Amniotic stem cell (primary cell): ENCODE measurements at regions not wholly inside any gene's neighbourhood (a gene's known extent, or its start where the extent isn't known, plus 50 kb on each side); places are given as distances from the start of the nearest gene placed in this dataset.

ENCODE experiments used
- DNase-seq: peaks from one replicate; lab custom pipeline; 2025; lab: John Stamatoyannopoulos, UW

DNA sequence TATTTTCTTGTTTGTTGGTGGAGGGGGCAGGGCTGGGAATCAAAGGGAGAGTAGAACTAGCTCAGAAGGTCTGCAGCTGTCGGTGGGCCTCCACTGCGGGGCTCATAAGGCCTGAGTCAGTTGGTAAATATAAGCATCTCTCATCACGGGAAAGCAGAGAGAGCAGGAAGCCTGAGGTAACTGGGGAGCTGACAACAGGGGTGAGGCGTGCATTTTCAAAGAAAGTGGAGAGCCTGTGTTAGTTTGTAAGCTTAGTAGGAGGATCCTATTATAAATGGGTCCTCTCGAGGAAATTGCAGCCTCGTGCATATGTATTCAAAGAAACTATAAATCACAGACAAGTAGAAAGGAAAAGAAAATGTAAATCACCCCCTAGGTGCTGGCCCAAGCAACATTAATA, 221.0 kb upstream of the CDH13 start:
- no peak for DNase-seq

DNA sequence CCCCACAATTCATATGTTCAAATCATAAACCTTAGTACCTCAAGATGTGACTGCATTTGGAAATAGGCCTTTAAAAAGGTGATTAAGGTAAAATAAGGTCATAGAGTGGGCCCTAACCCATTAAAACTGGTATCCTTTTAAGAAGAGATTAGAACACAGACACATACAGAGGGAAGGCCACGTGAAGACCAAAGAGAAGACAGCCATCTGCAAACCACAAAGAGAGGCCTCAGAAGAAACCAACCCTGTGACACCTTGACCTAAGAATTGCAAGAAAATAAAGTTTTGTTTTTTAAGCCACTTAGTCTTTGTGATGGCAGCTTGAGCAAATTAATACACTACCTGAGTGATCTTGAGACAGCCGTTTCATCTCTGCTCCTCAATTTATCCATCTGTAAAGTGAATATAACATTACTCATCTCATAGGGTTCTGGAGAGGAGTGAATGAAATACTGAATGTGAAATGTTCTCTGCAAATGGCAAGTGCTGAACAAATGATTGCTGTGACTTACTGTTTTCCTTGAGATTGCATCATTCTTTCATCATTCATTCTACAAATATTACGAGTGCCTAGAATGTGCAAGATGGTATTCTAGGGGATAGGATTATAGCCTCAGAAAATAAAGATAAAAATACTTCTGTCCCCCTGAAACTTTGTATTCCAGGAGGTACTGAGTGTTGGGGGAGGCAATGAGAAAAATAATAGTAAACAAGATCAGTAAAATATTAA, 222.0 kb upstream of the CDH13 start:
- DNase-seq = no peak

- DNase-seq = no peak
Observed at GRCh38 chr16:82402665-82403218, 224.0 kb upstream of the CDH13 start.

DNA sequence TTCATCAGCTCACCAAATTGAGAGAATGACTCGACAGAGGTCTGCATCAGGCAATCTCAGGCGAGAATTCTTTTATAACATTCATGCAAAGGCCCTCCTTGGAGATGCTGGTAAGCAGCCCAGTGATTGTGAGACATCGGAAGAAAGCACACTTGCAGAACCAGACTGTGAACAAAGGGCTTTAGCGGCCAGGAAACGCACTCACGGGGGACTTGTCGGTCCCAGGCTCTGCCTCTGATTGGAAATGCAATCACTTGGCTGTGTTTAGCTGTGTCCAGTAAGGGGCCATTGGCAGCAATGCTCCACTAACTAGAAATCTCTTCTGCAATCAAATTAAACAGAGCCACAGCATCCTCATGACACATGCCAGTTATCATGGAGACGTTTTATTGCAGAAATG, 226.7 kb upstream of the CDH13 start:
- DNase-seq = no peak

GRCh38 chr16:82396509-82396908, 226.5 kb upstream of the MPHOSPH6 start:
- DNase-seq = no peak

DNA sequence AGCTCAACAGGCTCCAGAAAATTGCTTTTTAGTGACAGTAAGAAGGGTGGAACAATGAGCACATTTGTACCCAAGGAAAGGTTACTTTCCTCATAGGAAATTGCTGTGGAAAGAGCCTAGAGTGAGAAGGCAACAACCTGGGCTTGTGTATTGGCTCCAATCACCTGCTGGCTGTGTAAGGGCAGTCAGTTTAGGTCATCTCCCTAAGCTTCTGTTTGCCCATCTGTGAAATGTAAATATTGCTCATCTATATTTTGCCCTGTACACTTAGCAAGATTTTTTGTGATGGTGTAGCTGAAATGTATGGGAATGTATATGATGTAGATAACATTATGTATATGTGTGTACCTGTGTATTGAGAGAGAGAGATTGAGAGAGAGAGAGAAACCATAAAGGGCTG, 225.2 kb upstream of the MPHOSPH6 start:
- DNase-seq = no peak

GRCh38 chr16:82391690-82392089, 221.7 kb upstream of the MPHOSPH6 start:
- no peak for DNase-seq

- DNase-seq = no peak
Observed at GRCh38 chr16:82389956-82390650, 220.1 kb upstream of the MPHOSPH6 start.

DNA sequence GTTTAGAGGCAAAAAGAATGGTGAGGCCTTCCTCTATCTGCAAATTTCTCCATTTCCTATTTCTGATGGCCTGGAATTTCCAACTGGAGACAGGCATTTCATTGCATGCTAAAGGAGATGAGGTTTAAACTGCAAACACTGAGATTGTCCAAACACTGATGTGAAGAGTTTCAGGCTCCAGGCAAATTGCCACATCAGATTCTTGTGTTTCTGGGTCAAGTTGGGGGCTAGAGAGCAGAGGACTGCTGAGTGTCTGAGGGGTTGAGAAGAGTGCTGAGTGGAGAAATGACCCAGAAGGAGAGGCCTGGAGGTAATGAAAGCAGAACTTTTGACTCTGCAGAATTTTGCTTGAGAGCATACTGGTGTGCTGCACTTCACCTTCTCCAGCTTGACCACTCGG, 216.7 kb upstream of the MPHOSPH6 start:
- no peak for DNase-seq

- DNase-seq = no peak
Observed at GRCh38 chr16:82384949-82385348, 214.9 kb upstream of the MPHOSPH6 start.

GRCh38 chr16:82384017-82384416, 214.0 kb upstream of the MPHOSPH6 start:
- DNase-seq = no peak

DNA sequence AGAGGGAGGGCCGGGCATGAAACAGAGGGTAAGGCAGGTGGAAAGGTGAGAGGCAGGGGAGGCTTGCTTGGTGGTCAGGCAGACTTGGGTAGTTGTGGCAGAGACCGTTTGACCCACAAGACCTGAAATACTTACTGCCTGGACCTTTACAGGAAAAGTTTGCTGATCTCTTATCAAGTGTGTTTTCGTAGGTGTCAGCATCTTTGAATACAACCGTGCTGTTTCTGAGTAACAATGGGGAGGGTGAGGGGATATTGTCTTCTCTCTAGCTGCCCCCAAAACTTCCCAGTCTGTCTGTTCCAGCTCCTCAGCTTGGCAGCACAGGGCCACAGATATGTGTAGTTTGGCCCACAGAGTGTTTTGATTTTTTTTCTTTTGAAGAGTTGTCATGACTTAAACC, 212.5 kb upstream of the MPHOSPH6 start:
- DNase-seq = no peak

DNA sequence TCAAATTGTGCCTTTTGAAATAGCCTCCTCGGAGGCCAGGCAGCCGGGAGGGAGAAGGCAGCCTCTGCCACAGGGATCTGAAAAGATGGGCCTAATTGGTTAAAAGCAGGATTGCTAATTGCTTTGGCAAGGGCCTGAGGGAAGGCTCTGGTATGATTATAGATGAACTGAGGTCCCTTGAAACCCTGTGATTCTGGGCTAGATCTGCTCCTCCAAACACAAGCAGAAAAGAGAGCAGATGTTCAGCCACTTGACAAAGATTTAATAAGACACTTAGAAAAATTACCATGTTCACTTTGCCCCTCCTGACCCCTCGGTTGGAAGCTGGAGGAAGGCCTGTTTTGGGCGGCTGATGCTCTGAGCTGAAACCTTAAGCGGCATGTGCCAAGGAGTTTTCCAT, 209.5 kb upstream of the MPHOSPH6 start:
- DNase-seq = no peak

- no peak for DNase-seq
Observed at GRCh38 chr16:82373976-82374375, 204.0 kb upstream of the MPHOSPH6 start.

- DNase-seq = no peak
Observed at GRCh38 chr16:82370282-82370681, 200.3 kb upstream of the MPHOSPH6 start.

- DNase-seq = no peak
Observed at GRCh38 chr16:82368041-82368440, 198.0 kb upstream of the MPHOSPH6 start.

GRCh38 chr16:82366462-82366861, 196.4 kb upstream of the MPHOSPH6 start:
- DNase-seq = no peak

DNA sequence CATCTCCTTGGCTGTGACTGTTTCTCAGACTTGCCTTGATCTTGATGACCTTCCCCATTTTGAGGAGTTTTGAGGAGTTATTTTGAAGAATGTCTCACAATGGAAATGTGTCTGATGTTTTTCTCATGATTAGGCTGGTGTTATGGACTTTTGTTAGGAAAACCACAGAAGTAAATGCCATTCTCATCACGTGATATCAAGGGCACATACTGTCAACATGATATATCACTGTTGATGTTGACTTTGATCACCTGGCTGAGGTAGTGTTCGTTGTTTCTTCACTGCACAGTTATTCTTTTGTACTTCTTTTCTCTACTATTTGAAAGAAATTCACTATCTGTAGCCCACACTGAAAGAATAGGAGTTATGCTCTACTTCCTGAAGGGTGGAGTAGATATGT, 194.7 kb upstream of the MPHOSPH6 start:
- DNase-seq = no peak

GRCh38 chr16:82363026-82363816, 193.2 kb upstream of the MPHOSPH6 start:
- DNase-seq = no peak

- DNase-seq = no peak
Observed at GRCh38 chr16:82361885-82362284, 191.9 kb upstream of the MPHOSPH6 start.

DNA sequence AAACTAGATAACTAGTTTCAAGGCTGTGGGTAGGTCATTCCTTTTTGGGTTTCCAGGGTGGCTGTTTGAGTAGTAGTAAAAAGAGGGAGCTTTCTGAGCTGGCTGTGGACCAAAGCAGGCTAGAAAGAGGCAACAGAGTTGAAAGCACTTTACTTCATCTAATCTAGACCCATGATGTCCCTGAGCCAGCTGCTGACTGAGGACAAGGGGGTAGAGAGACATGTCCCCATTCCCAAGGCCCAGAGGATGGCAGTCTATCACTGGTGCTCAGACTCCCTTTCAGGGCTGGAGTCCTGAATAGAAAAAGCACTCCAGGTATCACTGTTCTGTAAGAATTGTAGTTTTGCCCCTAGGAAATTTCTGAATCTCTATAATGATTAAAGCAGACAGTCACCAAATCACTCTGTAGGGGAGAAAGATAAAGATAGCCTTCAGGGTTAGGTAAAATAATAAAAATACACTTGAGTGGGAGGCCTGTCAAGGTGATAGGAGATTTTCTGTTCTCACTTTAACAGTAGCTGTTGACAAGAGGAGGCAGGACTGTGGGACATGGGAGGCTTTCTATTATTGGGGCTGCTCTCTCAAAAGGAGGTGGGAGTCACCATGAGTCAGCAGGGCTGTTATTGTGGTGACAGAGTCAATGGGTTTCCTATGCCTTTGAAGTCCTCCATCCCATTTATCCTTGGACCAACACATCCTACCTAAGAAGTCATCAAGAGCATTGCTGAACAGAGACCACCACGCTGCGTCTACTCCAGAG, 190.2 kb upstream of the MPHOSPH6 start:
- no peak for DNase-seq
